GM18951 (cell line): ENCODE measurements at regions not wholly inside any gene's neighbourhood (a gene's known extent, or its start where the extent isn't known, plus 50 kb on each side); places are given as distances from the start of the nearest gene placed in this dataset.

Experiments used
- POLR2A ChIP-seq: IDR thresholded peaks from 4 replicates; pipeline ENCODE4 v1.6.1; 2011; ENCODE audit warnings: mild to moderate bottlenecking; ENCODE audit not compliant: insufficient read length, insufficient read depth; ENCODE audit errors: extremely low read depth
- in situ Hi-C: fragments of 300-500 bp; cut with MboI; formaldehyde crosslinking; loops from one replicate; pipeline ENCODE4 v1.12.0; 2022; ENCODE audit warnings: low sequenced_read_pairs, mixed read lengths, inconsistent platforms; ENCODE audit not compliant: unreplicated experiment

DNA sequence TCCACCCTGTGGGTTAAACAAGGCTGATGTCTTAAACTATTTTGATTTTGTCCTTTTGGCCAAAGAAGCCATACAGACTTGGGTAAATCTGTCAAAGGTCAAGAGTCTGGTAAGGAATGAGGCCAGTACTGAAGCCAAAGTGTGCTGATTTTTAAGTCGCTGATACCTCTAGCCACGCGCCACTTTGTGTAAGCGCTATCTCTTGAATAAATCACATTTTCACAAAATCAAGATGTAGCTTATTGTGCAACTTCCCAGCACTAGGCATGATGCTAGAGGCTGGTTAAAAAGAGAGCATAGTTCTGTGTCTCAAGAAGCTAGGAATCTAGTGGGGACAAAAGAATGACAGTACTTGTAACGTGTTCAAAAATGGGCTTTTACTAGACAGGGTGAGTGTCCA, 510.6 kb upstream of the RAB6C start:
- TF ChIP-seq POLR2A, result no peak
- in situ Hi-C loops, result no loop called here

DNA sequence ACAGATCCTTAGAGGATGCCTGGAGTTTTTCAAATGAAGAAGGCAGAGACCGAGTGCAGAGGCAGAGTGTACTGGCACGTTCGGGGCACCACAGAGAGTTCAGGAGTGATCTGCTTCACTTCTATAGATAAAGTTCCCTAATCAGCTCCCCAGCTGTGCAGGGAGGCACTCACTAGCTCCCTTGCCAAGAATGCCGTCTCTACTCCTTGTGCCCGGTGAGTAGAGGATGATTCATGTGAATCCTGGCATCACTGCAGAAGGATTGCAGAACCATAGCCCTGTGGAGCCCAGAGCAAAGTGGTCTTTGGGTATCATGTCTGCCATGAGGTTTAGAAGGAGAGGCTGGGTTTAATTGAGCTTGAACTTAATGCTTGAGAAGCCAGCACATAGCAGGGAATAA, 510.1 kb upstream of the RAB6C start:
- TF ChIP-seq POLR2A, result no peak
- in situ Hi-C loops, result no loop called here

- in situ Hi-C loops, result no loop called here
- no peak for TF ChIP-seq POLR2A
Observed at GRCh38 chr2:129469871-129470270, 509.6 kb upstream of the RAB6C start.

GRCh38 chr2:129478902-129479517, 500.5 kb upstream of the RAB6C start:
- in situ Hi-C loops, result no loop called here
- TF ChIP-seq POLR2A, result no peak

GRCh38 chr2:129479892-129480291, 499.6 kb upstream of the RAB6C start:
- in situ Hi-C loops, result no loop called here
- TF ChIP-seq POLR2A, result no peak

DNA sequence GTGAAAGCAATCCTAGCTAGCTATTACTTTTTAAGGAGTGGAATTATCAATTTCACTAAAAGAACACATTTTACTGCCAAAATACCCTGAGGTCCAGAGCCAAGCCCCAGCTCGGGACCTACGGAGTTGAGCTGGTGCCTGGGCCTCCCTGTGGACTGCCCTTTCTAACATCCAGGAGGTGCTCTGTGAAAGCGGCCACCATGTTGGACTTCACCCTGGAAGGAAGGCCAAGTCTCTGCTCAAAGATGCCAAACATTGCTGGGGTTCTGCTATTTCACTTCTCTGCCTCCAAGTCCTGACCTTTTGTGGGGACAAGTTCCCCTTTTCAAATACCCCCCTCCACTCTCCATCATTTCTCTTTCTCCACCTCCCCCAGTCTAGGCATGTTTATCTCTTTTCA, 498.7 kb upstream of the RAB6C start:
- in situ Hi-C loops, result no loop called here
- TF ChIP-seq POLR2A, result no peak

GRCh38 chr2:129481306-129482219, 497.9 kb upstream of the RAB6C start:
- no peak for TF ChIP-seq POLR2A

GRCh38 chr2:129482626-129483025, 496.8 kb upstream of the RAB6C start:
- no peak for TF ChIP-seq POLR2A
- in situ Hi-C loops, result no loop called here

More at GRCh38 chr2:129481306-129482219, 497.9 kb upstream of the RAB6C start:
- in situ Hi-C loops, result no loop called here

- no peak for TF ChIP-seq POLR2A
- in situ Hi-C loops, result no loop called here
Observed at GRCh38 chr2:129483366-129483765, 496.1 kb upstream of the RAB6C start.

DNA sequence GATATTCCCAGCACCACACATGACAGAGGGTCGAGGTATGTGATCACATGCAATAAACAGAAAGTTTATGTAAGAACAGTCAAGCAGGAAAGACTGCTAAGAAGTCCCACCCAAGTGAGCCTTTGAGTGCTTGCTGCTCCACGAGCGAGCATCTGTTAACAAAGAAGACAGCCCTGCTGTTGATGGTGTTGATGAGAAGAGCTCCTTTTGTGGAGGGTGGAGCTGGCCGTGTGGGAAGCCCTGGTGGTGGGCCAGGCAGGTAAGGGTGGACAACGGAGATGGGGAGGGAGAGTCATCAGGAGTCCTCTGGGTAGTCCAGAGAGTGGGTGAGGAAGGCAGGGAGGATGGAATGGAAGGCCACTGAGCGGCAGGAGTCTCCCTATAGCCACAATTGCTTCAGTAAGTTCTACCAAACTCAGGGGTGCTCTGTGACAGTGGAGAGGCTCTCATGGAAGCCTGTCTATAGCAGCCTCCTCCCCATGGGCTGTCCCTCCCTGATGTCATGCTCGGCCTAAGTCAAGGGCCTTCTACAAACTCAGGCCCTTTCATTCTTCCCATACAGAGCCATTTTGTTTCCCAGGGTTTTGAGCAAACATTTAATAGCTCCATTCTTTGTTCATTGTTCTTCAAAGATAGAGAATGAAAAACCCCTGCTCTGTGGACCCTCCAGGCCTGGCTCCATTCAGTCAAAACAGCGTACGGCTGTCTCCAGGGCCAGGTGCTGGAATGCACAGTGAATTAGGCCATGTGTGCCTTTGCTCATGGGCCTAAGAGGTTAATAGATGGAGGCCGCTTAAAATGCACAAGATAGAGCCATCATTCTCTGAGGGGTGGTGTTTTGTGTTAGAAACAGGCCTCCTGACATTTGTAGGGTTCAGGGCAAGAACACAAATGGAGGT, 494.2 kb upstream of the RAB6C start:
- in situ Hi-C loops, result no loop called here
- TF ChIP-seq POLR2A, result no peak

- TF ChIP-seq POLR2A, result no peak
- in situ Hi-C loops, result no loop called here
Observed at GRCh38 chr2:129488376-129488775, 491.1 kb upstream of the RAB6C start.

DNA sequence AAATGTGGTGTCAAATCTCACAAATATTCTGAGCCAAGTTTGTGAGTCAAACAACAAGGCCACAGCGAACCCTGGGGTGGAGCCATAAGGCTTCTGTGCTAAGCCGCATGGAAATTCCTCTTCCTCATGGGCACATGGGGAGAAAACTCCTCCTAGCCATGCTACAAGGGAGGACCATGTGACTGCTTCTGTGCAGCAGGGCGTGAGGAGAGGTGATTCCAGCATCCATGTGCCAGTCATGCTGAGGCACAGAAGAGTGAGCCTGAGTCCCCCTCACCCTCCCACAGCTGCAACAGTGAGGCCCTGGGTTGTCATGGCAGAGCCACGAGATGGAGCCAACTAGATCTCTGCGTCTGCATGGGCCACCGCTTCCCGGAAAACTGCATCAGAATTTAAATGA, 488.8 kb upstream of the RAB6C start:
- in situ Hi-C loops, result no loop called here
- no peak for TF ChIP-seq POLR2A

DNA sequence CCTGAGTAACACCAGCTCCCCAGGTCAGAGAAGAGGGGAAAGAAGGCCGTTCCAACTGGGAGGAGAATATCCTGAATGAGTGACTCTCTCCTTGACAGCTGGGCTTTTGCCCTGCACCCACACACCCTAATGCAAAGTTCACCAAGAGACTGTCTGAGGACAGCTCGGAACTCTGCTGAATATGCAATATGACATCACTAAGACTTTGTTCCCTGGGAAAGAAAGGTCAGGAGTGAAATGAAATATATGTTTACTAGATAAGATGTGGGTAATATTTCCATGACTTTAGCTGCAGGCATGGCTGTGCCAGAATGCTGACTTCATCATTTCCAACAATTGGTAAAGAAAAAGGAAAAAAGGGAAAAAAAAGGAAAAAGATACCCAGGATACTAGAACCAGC, 488.2 kb upstream of the RAB6C start:
- no peak for TF ChIP-seq POLR2A
- in situ Hi-C loops, result no loop called here

GRCh38 chr2:129492548-129492947, 486.9 kb upstream of the RAB6C start:
- TF ChIP-seq POLR2A, result no peak
- in situ Hi-C loops, result no loop called here

DNA sequence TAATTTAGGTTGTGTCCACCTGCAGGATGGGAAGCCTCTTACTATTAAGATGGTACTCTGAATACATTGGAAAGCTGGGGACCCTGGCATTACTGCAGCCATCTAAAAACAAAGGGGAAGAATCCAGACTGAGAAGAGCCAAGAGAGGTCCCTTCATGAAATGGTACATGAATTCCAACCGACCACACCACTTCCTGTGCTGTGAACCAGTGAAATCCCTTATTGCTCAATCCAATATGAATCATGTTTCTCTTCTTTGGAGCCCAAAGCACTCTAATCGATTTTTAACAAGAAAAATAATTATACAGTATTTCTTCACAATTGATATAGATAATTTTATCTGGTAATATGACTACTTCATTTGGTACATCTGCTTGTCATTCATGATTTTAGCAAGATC, 479.7 kb upstream of the RAB6C start:
- in situ Hi-C loops, result no loop called here
- TF ChIP-seq POLR2A, result no peak
